HL-60 (cell line): ENCODE measurements at regions not wholly inside any gene's neighbourhood (a gene's known extent, or its start where the extent isn't known, plus 50 kb on each side); places are given as distances from the start of the nearest gene placed in this dataset.

ENCODE experiments used
- DNase-seq, 2 experiments: peaks; one replicate each; pipeline ENCODE4 v3.0.0-alpha.2; 2010 to 2020; ENCODE audit warnings: low read depth in 1 of 2, low spot score in 1 of 2
- H3K27ac ChIP-seq: fragments of 250-450 bp; sonication (Bioruptor Pico); replicated peaks from 2 replicates; pipeline ENCODE4 v1.5.1; 2020; ENCODE audit warnings: mild to moderate bottlenecking, moderate library complexity
- H3K27me3 ChIP-seq: fragments of 250-450 bp; sonication (Bioruptor Pico); 2 replicates; pipeline ENCODE4 v1.5.1; 2021; ENCODE audit warnings: mild to moderate bottlenecking, moderate library complexity; ENCODE audit not compliant: insufficient read depth, poor library complexity, severe bottlenecking
- H3K4me3 ChIP-seq: replicated peaks from 2 replicates; pipeline ENCODE4 v1.5.1; 2011; ENCODE audit warnings: mild to moderate bottlenecking, control low read depth, low read length; ENCODE audit not compliant: insufficient read depth
- GABPA ChIP-seq: IDR thresholded peaks from 2 replicates; pipeline ENCODE4 v1.6.1; 2012; ENCODE audit warnings: low read depth
- POLR2AphosphoS5 ChIP-seq: IDR thresholded peaks from 2 replicates; pipeline ENCODE4 v1.6.1; 2012; ENCODE audit warnings: low read depth
- REST ChIP-seq: IDR thresholded peaks from 2 replicates; pipeline ENCODE4 v1.6.1; 2012; ENCODE audit warnings: low read depth; ENCODE audit not compliant: insufficient replicate concordance
- SPI1 ChIP-seq: IDR thresholded peaks from 2 replicates; pipeline ENCODE4 v1.6.1; 2012; ENCODE audit warnings: low read depth, mild to moderate bottlenecking, borderline replicate concordance
- TF ChIP-seq, protein P1 (sequence below): IDR thresholded peaks from one replicate; pipeline ENCODE4 v1.5.1; 2011; ENCODE audit warnings: low read length, control low read depth, inconsistent platforms; ENCODE audit not compliant: insufficient read depth

DNA sequence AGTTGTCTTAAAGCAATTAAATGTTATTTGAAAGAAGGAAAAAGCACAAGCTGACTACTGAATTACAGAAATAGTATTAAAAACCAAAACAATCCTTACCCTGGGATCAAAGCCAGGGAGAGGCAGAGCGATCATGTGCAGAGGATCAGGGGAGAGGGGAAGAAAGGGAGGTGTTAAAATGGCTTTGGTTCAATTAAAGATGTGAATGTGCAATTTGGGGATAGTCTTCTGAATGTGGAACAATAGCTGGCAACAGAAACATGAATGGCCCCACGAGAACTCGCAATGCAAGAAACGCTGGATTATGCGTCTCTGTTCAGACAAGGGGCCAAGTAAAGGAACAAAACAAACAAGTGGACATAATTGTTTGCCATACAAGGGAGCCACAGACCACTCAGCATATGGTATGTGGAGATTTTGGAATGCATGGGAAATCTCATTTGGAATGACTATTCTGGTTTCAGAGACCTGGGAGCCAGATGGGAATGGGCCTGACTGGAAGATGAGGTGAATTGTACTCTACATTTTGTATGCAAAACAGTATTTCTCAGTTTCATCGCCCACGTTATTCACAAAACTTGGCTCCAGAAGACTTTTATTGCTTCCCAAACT is 155.4 kb downstream of the SLC4A3 start:
- Histone ChIP-seq H3K4me3 (no peak overlapping the region), H3K27ac (no peak overlapping the region), H3K27me3 (no peaks in the 10 kb centered on the region)
- DNase-seq: no peak
- TF ChIP-seq POLR2AphosphoS5: no peak

- Histone ChIP-seq H3K4me3 (no peak overlapping the region), H3K27ac (no peak overlapping the region), H3K27me3 (no peaks in the 10 kb centered on the region)
- no peak for TF ChIP-seq REST
- no peak for TF ChIP-seq POLR2AphosphoS5
- no peak for TF ChIP-seq SPI1
- TF ChIP-seq GABPA: no peak
- TF ChIP-seq, protein P1, sequence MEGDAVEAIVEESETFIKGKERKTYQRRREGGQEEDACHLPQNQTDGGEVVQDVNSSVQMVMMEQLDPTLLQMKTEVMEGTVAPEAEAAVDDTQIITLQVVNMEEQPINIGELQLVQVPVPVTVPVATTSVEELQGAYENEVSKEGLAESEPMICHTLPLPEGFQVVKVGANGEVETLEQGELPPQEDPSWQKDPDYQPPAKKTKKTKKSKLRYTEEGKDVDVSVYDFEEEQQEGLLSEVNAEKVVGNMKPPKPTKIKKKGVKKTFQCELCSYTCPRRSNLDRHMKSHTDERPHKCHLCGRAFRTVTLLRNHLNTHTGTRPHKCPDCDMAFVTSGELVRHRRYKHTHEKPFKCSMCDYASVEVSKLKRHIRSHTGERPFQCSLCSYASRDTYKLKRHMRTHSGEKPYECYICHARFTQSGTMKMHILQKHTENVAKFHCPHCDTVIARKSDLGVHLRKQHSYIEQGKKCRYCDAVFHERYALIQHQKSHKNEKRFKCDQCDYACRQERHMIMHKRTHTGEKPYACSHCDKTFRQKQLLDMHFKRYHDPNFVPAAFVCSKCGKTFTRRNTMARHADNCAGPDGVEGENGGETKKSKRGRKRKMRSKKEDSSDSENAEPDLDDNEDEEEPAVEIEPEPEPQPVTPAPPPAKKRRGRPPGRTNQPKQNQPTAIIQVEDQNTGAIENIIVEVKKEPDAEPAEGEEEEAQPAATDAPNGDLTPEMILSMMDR: no peak
- no peak for DNase-seq
Measured at GRCh38 chr2:219783359-219783975, 156.0 kb downstream of the SLC4A3 start.

GRCh38 chr2:219784178-219784577 is 156.7 kb downstream of the SLC4A3 start:
- TF ChIP-seq, protein P1: no peak
- TF ChIP-seq SPI1: no peak
- no peak for TF ChIP-seq POLR2AphosphoS5
- TF ChIP-seq GABPA: no peak
- no peak for TF ChIP-seq REST
- Histone ChIP-seq H3K27ac (no peak overlapping the region), H3K27me3 (no peaks in the 10 kb centered on the region), H3K4me3 (no peak overlapping the region)
- DNase-seq: no peak

DNA sequence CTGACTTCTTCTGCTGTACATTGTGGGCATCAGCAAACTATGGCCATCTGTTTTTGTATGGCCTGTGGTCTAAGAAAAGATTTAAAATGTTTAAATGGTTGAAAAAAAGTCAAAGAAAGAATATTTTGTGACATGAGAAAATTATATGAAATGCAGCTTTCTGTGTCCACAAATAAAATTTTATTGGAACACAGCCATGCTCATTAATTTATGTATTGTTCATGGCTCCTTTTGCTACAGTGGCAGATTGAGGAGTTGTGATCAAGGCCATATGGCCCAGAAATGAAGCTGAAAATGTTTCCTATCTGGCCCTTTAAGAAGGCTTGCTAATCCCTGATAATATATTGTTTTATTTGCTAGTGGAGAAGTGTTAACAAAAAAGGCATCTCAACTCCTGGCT is 162.0 kb downstream of the SLC4A3 start:
- no peak overlapping the region for H3K27ac ChIP-seq
- TF ChIP-seq, protein P1: no peak
- no peak overlapping the region for H3K4me3 ChIP-seq
- H3K27me3 ChIP-seq: no peaks in the 10 kb centered on the region
- DNase-seq: no peak
